ENCODE measurements at regions not wholly inside any gene's neighbourhood (a gene's known extent, or its start where the extent isn't known, plus 50 kb on each side); places are given as distances from the start of the nearest gene placed in this dataset.

DNA sequence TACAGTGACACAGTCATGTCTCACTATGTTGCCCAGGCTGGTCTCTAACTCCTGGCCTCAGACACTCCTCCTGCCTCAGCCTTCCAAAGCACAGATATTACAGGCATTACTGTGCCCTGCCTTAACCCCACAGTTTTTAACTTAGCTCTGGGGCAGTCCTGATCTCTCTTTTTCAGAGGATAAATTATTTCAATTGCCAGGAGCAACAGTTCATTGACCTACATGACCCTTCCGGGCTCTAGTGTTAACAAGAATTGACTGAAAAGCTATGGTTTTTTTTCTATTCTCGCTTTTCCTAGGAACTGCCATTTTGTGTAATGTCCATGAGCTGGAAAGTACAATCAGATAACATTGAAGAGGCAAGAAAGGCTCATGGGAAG, 92.8 kb downstream of the HNRNPLL start:
- TF ChIP-seq, protein P1, sequence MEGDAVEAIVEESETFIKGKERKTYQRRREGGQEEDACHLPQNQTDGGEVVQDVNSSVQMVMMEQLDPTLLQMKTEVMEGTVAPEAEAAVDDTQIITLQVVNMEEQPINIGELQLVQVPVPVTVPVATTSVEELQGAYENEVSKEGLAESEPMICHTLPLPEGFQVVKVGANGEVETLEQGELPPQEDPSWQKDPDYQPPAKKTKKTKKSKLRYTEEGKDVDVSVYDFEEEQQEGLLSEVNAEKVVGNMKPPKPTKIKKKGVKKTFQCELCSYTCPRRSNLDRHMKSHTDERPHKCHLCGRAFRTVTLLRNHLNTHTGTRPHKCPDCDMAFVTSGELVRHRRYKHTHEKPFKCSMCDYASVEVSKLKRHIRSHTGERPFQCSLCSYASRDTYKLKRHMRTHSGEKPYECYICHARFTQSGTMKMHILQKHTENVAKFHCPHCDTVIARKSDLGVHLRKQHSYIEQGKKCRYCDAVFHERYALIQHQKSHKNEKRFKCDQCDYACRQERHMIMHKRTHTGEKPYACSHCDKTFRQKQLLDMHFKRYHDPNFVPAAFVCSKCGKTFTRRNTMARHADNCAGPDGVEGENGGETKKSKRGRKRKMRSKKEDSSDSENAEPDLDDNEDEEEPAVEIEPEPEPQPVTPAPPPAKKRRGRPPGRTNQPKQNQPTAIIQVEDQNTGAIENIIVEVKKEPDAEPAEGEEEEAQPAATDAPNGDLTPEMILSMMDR (IDR thresholded peaks at IDR 0.05; ENCODE audit: insufficient read depth, low read length, poor library complexity, severe bottlenecking): no peak
- TF ChIP-seq EZH2phosphoT487 (conservative IDR thresholded peaks at IDR 0.05; ENCODE audit: low read length): no peak

Measured in SU-DHL-6 (cell line).